Fibroblast of lung (primary cell): ENCODE measurements at regions not wholly inside any gene's neighbourhood (a gene's known extent, or its start where the extent isn't known, plus 50 kb on each side); places are given as distances from the start of the nearest gene placed in this dataset.
A peak's percentile ranks its signal among the peaks of the same experiment; 100 is the strongest.

ENCODE experiments used
- DNase-seq, 2 donors: peaks; one replicate each; pipeline versions ENCODE4 v3.0.0 to v3.0.0-alpha.2; 2010; ENCODE audit warnings: low read depth in 2 of 2
- H2AFZ ChIP-seq: 2 replicates; pipeline ENCODE4 v1.5.1; 2012; ENCODE audit warnings: low read length, control low read depth, inconsistent platforms
- H3K27ac ChIP-seq: 2 replicates; pipeline ENCODE4 v1.5.1; 2011; ENCODE audit warnings: low read length, control low read depth; ENCODE audit not compliant: insufficient read depth
- H3K27me3 ChIP-seq: 2 replicates; pipeline ENCODE4 v1.5.1; 2011; ENCODE audit warnings: mild to moderate bottlenecking, low read length; ENCODE audit not compliant: control insufficient read depth, insufficient read depth
- H3K36me3 ChIP-seq: 2 replicates; pipeline ENCODE4 v1.5.1; 2011; ENCODE audit warnings: low read length; ENCODE audit not compliant: control insufficient read depth, insufficient read depth
- H3K4me1 ChIP-seq: 2 replicates; pipeline ENCODE4 v1.5.1; 2011; ENCODE audit warnings: low read length; ENCODE audit not compliant: control insufficient read depth, insufficient read depth; ENCODE audit errors: extremely low read depth
- H3K4me2 ChIP-seq: 2 replicates; pipeline ENCODE4 v1.5.1; 2011; ENCODE audit warnings: low read length, control low read depth; ENCODE audit not compliant: insufficient read depth; ENCODE audit errors: extremely low read depth
- H3K4me3 ChIP-seq, 4 experiments: fragments of 200-600 bp in 1 of 4; sonication (generic) in 1 of 4; replicated peaks in 1 of 4; 2 replicates each; pipeline ENCODE4 v1.5.1; 2011 to 2016; ENCODE audit warnings: low read length in 4 of 4, low read depth in 3 of 4, mild to moderate bottlenecking in 3 of 4, control low read depth in 2 of 4, inconsistent platforms in 1 of 4, mixed read lengths in 1 of 4; ENCODE audit not compliant: insufficient read depth in 1 of 4; ENCODE audit errors: control extremely low read depth in 1 of 4
- H3K79me2 ChIP-seq: 2 replicates; pipeline ENCODE4 v1.5.1; 2012; ENCODE audit warnings: mild to moderate bottlenecking, low read length, inconsistent platforms; ENCODE audit not compliant: control insufficient read depth, insufficient read depth
- H3K9ac ChIP-seq: 2 replicates; pipeline ENCODE4 v1.5.1; 2011; ENCODE audit warnings: mild to moderate bottlenecking, low read length, control low read depth; ENCODE audit not compliant: insufficient read depth
- H3K9me3 ChIP-seq: 2 replicates; pipeline ENCODE4 v1.5.1; 2012; ENCODE audit warnings: low read depth, low read length; ENCODE audit not compliant: control insufficient read depth, insufficient read depth
- H4K20me1 ChIP-seq: 2 replicates; pipeline ENCODE4 v1.5.1; 2011; ENCODE audit warnings: low read length; ENCODE audit not compliant: control insufficient read depth, insufficient read depth; ENCODE audit errors: extremely low read depth
- CTCF ChIP-seq, 2 donors: IDR thresholded peaks in 1 of 2; conservative IDR thresholded peaks in 1 of 2; 1 replicate in 1 of 2; 2 replicates in 1 of 2; pipeline ENCODE4 v1.5.1; 2011 to 2012; ENCODE audit warnings: low read length in 2 of 2, control low read depth in 1 of 2, inconsistent platforms in 1 of 2, low read depth in 1 of 2, mild to moderate bottlenecking in 1 of 2
- EZH2 ChIP-seq: IDR thresholded peaks from 2 replicates; pipeline ENCODE4 v1.5.1; 2012; ENCODE audit warnings: low read length, control low read depth, mild to moderate bottlenecking; ENCODE audit errors: missing control alignments

DNA sequence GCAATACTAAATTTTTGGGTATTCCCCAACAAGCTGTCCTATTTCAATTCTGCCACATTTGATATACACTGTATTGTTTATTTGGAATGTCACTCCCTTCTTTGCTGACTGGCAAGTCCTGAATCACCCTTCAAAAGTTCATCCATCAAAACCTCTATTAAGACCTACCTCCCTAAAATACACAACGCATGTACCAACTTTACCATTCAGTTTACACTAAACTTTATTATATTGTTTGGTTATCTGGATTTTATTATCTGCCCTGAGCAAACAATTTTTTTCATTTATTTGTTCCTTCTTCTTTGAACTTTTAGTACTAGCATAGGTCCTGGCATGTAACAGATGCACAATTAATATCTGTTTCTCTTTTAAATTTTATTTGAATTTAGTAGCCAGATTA lies 958.2 kb upstream of the ADGRB3 start:
- TF ChIP-seq CTCF (conservative IDR thresholded peaks at IDR 0.05 in 1 of 2, IDR thresholded peaks at IDR 0.05 in 1 of 2; ENCODE audit: low read depth in 1 of 2, low read length in 2 of 2), result no peak
- TF ChIP-seq EZH2, result no peak
- H2AFZ ChIP-seq, result no peak overlapping the region
- H3K4me1 ChIP-seq, result no peaks in the 10 kb centered on the region
- H4K20me1 ChIP-seq, result no peaks in the 10 kb centered on the region
- no peak overlapping the region for H3K4me2 ChIP-seq
- no peaks in the 10 kb centered on the region for H3K27me3 ChIP-seq
- DNase-seq, result no peak
- no peak overlapping the region for H3K9ac ChIP-seq
- no peaks in the 10 kb centered on the region for H3K9me3 ChIP-seq
- no peak overlapping the region for H3K4me3 ChIP-seq
- H3K79me2 ChIP-seq, result no peaks in the 10 kb centered on the region
- no peak overlapping the region for H3K27ac ChIP-seq
- no peaks in the 10 kb centered on the region for H3K36me3 ChIP-seq

GRCh38 chr6:67667637-67668422 lies 967.3 kb upstream of the ADGRB3 start:
- DNase-seq, result no peak
- no peak overlapping the region for H3K4me2 ChIP-seq
- H3K27ac ChIP-seq, result no peak overlapping the region
- H3K36me3 ChIP-seq, result no peaks in the 10 kb centered on the region
- no peak overlapping the region for H3K9ac ChIP-seq
- H3K4me1 ChIP-seq, result no peaks in the 10 kb centered on the region
- TF ChIP-seq CTCF (conservative IDR thresholded peaks at IDR 0.05 in 1 of 2, IDR thresholded peaks at IDR 0.05 in 1 of 2; ENCODE audit: low read depth in 1 of 2, low read length in 2 of 2), result no peak
- no peak for TF ChIP-seq EZH2
- no peak overlapping the region for H3K4me3 ChIP-seq
- H2AFZ ChIP-seq, result no peak overlapping the region
- no peaks in the 10 kb centered on the region for H3K27me3 ChIP-seq
- H3K79me2 ChIP-seq, result no peaks in the 10 kb centered on the region
- H3K9me3 ChIP-seq, result no peaks in the 10 kb centered on the region
- no peaks in the 10 kb centered on the region for H4K20me1 ChIP-seq

DNA sequence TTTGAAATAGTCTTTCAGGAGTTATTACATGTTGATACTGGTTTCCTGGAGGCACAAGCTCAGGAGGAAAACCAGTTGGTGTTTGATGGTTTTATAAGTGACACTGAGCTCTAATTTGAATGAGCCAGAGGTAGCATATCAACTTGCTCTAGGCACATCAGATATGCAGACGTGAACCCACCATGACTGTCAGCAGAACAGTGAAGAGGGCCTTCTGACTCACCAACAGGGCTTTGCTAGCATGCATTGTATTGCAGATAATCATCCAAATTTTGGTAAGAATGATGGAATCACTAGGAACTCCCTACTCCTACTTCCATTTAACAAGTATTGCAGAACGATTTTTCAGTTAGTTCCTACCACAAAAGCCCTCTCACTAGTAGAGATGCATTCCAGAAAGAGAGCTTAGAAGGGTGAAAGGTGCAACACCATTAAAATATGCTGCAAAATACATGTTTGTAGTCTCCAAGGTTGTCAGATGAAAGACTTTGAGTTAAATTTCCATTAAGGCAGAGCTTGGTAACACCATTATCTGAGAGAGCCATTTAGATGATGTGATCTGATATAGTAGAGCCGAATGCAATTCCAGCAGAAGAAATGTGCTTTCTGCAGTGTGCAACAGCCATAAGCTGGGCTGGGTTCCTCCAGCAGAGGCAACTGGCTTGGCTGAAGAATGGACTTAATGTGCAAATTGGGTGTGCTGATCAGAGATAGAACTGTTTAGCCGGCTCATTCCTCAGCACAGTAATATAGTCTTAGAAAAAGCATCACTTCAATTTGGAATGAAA lies 968.7 kb upstream of the ADGRB3 start:
- Histone ChIP-seq H3K4me1 (no peaks in the 10 kb centered on the region), H3K27me3 (no peaks in the 10 kb centered on the region), H3K9ac (no peak overlapping the region), H3K36me3 (no peaks in the 10 kb centered on the region), H3K4me2 (no peak overlapping the region), H3K4me3 (no peak overlapping the region), H3K9me3 (no peaks in the 10 kb centered on the region), H4K20me1 (no peaks in the 10 kb centered on the region), H2AFZ (no peak overlapping the region), H3K27ac (no peak overlapping the region), H3K79me2 (no peaks in the 10 kb centered on the region)
- no peak for TF ChIP-seq EZH2
- no peak for TF ChIP-seq CTCF (conservative IDR thresholded peaks at IDR 0.05 in 1 of 2, IDR thresholded peaks at IDR 0.05 in 1 of 2; ENCODE audit: low read depth in 1 of 2, low read length in 2 of 2)
- DNase-seq, result peak in 1 of 2 donors; percentile 5
